CD4-positive, alpha-beta T cell treated with Interleukin-4 for 4 hours (primary cell): ENCODE measurements at regions not wholly inside any gene's neighbourhood (a gene's known extent, or its start where the extent isn't known, plus 50 kb on each side); places are given as distances from the start of the nearest gene placed in this dataset.
A peak's percentile ranks its signal among the peaks of the same experiment; 100 is the strongest.

Experiments
- DNase-seq: peaks from one replicate; pipeline ENCODE4 v3.0.0-alpha.2; 2020

DNA sequence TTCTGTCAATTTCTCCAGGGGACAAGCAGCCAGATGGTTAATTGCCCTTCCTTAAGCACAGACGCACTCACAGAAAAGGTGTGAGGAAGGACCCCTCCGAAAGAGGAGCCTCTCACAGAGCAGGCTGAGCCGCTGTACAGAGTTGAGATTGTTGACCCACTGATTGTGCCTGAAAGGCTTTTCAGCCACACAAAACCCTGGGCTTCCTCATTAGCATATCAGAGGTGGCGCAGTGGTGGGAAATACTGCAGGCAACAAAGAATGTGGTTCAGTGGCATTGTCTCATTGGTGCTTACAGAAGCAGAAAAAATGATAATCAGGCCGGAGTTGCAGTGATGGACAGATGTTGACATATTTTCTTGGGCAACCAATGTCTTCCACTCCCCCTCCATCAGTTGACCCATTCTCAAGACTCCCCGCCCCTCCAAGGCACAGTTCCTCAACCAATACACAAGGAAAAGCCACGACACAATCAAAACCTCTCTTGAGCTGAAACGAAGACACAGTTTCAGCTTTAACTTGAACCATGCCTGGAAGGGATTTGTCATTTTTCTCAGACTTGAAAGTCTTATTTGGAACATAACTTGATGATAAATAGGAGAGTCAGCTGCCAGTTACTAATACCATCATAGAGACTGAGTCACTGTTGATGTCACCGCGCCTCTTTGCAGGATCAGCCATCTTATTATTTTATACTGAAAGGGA lies 53.1 kb downstream of the ATXN3L start:
- DNase-seq: no peak

DNA sequence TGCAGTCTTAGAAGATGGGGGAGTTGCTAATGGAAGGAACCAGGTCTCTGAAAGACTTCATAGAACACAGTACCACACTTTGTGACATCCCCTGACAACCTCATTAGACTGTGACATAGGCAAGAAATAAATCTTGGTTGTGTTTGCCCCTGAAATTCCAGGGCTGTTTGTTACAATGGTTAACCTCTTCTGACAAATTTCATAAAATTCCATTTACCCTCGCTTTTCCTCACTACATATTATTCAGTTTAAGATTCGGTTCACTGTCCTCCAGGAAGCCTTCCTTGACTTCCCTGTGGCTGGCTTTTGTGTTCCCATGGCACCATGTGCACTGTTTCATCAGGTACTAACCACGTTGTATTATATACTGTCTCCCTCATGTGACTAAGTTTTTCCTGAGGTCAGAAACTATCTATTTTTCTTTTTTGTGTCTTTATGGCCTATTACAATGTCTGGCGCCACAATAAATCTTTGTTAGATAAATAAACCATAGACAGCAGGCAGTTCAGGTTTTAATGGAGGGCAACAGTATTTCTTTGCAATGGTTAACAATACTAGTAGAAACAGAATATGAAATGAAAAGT lies 54.2 kb downstream of the ATXN3L start:
- no peak for DNase-seq

GRCh38 chrX:13265111-13265510 lies 54.7 kb downstream of the ATXN3L start:
- DNase-seq: no peak

- no peak for DNase-seq
Measured at GRCh38 chrX:13263560-13264251, 56.1 kb downstream of the ATXN3L start.

- DNase-seq: no peak
Measured at GRCh38 chrX:13261348-13261747, 58.5 kb downstream of the ATXN3L start.

GRCh38 chrX:13260598-13260997 lies 59.3 kb downstream of the ATXN3L start:
- DNase-seq: no peak

DNA sequence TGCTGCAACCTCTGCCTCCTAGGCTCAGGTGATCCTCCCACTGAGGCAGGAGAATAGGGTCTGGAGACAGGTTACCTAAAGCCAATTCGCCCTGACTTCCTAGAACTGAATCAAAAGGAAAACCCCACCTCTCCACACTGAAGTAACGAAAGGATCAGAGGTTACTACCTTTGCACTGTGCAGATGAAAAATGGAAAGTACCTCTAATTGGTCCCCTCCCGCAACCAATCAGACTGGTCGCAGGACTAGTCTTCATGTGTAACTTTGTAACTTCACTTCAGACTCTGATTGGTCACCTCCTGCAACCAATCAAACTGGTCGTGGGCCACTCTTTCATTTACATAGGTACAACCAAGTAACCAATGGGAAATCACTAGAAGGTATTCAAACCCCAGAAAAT lies 61.1 kb downstream of the ATXN3L start:
- DNase-seq: no peak

DNA sequence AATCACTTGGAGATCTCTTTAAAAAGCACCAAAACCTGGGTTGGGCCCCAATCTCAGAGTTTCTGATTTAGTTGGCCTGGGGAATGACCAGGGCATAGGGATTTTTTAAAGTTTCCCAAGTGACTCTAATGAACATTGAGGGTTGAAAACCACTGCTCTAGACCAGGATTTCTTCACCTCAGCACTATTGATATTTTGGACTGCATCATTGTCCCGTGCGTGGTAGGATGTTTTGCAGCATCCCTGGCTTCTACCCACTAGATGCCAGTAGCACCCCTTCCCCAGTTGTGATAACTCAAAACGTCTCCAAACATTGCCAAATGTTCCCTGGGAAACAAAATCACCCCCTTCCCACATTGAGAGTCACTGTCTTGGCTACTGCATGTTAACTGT lies 61.8 kb downstream of the ATXN3L start:
- no peak for DNase-seq

DNA sequence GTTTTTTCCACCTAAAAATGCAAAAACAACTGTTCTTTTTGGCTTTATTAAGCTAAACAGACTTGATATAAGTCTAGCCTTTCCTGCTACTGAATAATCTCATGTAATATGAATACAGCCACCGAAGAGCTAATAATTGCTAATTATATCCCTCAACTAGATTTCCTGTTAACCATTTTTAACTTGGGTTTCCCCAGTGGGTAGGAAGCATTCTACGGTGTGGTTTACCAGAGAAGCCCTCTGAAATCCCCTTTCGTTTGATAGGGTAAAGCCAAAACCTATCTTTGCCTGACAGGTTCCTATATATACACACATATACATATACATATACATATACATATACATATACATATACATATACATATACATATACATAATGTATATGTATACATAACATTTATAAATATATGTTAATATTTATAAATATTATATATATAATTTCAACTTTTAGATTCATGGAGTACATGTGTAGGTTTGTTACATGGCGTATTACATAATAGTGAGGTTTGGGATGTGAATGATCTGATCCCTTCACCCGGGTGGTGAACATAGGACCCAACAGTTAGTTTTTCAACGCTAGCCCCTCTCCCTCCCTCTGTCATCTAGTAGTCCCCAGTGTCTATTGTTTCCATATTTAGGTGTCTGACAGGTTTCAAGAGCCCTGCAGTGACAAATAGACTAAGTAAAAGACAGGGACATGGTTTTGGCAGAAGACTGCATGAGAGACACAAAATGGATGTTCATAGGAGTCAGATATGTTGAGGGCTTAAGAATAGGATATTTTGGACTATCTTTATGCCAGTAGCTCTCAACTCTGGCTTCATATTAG lies 62.4 kb downstream of the ATXN3L start:
- peak; percentile 13 for DNase-seq

DNA sequence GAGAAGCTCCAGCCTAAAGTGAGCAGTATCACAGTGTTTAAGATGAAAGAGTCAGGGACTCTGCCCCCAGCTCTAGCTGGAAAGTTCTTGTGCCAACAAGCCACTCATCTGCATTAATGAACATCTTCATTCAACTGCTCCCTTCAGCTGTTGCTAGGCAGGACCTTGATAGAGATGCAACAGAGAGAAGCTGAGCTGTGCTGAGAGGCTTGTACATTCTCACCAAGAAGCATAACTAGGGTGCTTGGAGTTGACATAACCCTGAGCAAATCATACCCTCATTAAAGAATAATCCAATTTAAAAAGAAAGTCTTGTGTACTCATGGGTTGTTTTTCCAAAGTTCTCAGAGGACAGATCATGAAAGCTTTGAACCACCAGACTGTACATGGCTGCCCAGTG lies 63.2 kb downstream of the ATXN3L start:
- no peak for DNase-seq

DNA sequence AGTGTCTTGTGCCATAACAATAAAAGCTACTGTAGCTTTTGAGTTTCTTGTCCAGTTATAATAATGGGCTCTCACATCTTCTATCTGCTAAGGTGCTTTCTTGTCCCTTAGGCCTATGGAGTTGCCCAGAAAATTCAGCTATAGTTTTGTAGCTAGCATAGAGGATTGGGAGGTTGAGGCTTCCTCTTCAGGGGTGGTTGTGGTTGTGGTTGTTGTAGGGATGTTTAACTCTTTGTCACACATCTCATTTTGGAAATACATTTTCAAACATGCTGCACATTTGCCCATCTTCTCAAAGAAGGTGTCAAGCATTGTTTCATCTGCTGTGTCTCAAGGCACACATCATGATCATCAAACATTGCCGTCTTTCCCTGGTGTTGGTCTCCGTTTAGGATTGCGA lies 65.0 kb downstream of the ATXN3L start:
- DNase-seq: no peak

DNA sequence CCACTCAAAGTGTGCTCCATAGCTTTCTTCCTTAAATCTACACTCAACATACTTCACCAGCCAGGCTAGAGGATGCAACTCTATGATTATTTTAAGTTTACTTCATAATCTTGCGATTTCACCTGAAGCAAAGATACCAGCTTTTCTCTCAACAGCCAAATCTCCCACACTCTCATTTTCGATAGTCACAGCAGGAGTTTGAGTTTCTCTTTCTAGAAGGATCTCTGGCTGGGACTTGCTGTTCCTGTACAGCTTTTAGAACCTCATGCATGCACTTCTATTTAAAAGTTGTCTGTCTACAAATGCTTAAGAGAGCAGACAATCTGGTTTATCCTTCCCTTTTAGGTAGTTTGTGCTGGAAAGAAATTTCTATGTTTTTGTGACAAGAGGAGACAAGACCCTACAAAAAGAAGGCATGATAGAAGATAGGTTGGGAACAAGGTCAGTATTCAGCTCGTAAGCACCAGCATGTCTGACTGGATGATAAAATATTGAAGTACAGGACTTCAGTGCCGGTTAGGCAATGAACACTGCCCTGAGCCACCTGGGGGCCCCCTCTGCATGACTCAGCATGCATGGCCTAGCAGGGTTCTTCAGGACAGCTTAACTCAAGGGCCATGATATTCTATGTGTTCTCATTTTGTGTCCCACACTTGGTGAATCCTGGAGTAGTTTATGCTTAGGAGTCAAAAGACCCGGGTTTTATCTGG lies 65.6 kb downstream of the ATXN3L start:
- no peak for DNase-seq

DNA sequence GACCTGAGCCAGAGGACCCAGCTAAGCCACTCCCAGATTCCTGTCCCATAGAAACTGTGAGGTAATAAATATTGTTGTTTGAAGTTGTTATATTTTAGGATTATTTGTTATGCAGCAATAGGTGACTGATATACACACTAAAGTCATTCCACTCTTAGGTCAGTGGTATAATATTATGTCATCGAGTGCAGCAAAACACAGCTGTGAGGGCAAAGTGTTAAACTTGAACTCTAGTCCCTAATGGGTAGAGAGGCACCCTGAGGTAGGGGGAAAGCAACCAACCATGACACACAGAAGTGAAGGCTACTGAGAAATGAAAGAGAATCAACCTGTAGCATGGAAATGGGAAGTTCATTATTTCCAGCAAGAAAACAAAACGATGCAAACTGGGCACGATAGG lies 66.6 kb downstream of the ATXN3L start:
- DNase-seq: no peak

GRCh38 chrX:13252726-13253125 lies 67.1 kb downstream of the ATXN3L start:
- DNase-seq: no peak

- DNase-seq: no peak
Measured at GRCh38 chrX:13250826-13251580, 68.8 kb downstream of the ATXN3L start.

DNA sequence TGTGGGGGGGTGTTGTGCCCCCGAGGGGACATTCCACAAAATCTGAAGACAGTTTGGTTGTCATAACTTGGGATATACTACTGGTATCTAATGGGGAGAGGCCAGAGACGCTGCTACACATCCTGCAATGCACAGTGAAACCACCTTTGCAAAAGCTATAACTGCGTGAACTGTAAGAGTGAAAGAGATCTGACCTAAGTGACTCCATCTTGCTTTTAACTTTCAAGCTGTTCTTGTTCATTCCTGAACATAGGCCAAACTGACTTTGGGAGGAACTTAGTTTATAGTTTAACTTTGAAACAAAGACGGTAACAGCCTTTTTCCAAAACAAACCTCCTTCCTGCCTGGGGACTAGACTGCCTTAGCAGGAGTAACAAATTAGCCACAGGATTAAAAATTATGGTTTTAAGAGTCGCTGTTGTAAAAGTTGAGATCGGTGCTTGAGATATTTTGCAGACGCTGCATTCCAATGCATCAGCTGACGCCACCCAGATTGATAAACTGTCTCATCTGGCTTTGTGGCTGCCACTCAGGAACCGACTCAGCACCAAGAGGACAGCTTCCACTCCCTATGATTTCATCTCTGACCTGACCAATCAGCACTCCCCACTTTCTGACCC lies 70.9 kb downstream of the ATXN3L start:
- no peak for DNase-seq

DNA sequence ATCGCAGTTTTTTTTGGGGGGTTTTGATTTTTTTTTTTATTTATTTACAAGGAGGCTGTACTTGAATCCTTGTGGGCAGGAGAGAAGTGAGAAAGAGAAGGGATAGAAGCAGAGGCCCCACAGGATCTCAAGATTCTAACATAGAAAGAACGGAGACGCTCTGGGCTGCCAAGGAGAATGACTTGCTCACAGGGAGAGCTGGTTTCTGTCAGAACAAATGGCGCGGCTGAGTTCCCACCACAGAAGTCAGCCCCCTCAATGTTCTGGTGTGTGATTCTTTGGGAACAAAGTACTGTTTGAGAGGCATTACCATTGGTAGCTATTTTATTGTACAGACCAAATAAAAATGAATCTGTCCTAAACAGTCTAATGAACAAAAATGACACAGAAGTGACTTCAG lies 80.6 kb downstream of the ATXN3L start:
- DNase-seq: no peak

DNA sequence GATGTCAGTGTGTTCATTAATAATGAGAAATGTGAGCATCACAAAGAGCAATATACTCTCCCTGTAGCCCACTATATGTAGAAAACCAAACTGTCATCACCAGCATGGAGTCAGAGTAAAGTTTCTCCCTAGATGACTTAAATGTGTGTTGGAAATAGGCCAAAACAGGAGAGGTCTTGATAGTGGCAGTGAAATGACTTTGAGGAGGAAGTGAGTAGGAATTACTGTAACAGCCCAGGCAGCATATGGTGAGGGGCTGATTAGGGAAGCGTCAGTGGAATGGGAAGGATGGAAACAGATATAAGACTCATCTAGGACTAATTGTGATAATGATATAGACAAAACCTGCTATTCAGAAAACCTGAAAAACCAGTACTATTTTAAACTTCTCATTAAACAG lies 83.9 kb downstream of the ATXN3L start:
- DNase-seq: no peak

DNA sequence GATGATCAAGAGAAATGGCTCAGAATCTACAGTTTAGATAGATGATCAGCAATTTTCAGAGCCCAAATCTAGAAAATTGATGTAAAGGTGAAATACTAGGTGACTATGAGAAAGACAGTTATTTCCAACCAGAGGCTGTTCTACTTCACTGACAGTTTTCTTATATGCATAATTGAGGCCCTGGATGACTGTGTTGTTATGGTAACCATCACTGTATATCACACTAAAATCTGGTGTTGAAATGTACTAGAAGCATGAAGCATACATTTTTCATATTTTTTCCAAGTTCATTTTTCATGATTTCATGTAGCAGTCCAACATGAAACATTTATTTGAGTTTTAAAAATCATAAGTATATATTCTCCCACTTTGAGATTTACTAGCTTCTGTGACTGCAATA lies 87.4 kb downstream of the ATXN3L start:
- no peak for DNase-seq

GRCh38 chrX:13226214-13226613 lies 93.6 kb downstream of the ATXN3L start:
- DNase-seq: no peak

- DNase-seq: no peak
Measured at GRCh38 chrX:13223868-13224567, 95.8 kb downstream of the ATXN3L start.
